ENCODE measurements at regions not wholly inside any gene's neighbourhood (a gene's known extent, or its start where the extent isn't known, plus 50 kb on each side); places are given as distances from the start of the nearest gene placed in this dataset.

DNA sequence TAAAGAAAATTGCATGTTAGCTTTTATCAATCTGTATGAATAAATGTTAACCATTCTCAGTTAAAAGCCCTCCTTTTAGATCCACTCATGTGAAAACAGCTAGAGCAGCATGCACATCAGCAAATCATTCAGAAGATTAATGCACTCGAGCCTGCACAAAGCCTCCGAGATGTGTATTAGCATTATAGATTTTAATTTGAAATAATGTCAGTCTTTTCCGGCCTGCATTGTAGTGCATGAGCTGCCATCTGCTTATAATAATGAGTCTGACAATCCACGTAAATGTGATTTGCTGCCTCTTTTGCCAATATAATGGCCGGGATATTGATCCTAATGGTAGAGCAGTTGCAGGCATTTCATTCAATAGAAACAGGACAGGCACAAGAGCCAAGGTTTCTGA lies 585.1 kb downstream of the IRX1 start:
- no peak for DNase-seq (ENCODE audit: low read depth in 2 of 2, low spot score in 1 of 2)

DNA sequence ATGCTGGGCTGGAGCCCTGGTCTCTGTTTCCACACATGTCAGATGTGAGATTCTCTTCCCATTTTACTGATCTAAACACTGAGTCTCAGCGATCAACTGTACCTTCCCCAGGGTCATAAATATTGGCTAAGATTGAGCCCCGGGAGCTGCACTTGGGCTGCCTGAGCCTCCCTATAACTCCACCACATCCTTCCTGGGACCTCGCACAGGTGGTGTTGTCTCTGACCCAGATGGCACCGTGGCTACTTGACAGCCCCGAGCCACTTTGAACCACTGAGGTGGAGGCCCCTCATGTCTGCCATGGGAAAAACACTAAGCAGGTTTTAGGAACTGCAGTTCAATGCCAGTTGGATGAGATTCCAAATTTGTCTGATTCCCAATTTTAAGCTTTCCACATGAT lies 586.5 kb downstream of the IRX1 start:
- DNase-seq (ENCODE audit: low read depth in 2 of 2, low spot score in 1 of 2) = no peak

DNA sequence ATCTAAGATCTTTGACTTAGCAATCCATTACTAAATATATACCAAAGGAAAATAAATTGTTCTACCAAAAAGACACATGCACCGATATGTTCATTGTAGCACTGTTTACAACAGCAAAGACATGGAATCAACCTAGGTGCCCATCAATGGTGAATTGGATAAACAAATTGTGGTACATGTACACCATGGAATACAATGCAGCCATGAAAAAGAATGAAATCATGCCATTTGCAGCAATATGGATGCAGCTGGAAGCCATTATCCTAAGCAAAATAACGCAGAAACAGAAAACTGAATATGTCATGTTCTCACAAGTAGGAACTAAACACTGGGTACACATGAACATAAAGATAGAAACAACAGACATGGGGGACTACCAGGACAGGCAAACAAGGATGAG lies 589.5 kb downstream of the IRX1 start:
- no peak for DNase-seq (ENCODE audit: low read depth in 2 of 2, low spot score in 1 of 2)

DNA sequence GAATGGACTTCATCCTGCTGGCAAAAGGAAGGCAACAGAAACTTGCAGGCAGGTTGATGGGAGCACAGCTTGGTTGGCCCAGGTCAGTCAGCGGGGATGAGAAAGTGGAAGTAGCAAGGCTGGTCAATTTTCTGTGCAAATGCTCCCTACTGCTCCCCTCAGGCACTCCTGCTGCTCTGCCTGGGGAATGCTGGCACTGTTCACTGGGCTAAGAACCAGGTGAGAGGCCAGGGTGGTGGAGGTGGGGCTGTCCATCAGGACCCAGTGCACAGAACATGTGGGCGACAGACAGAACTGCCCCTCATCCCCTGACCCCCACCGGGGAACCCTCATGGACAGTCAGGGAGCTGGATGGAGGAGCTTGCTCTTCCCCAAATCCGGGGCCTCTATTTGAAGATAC lies 593.1 kb downstream of the IRX1 start:
- DNase-seq (ENCODE audit: low read depth in 2 of 2, low spot score in 1 of 2) = no peak

DNA sequence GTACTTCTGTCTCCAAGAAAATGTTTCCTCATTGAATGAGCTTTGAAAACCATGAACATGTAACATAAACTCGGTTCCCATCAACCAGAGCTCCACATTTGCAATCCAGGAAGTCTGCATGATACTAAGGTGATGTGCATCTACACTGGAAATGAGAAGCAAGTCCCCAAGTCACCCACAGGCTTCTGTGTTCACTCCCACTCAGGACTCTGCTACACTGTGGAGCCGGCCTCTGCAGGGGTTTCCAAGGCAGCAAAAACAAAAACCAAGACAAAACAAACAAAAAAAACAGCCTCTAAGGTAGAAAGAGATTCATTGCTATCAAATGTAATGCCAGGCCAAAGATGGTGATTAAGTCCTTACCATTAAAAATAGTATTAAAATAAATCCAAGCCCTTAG lies 593.7 kb downstream of the IRX1 start:
- DNase-seq (ENCODE audit: low read depth in 2 of 2, low spot score in 1 of 2) = no peak

DNA sequence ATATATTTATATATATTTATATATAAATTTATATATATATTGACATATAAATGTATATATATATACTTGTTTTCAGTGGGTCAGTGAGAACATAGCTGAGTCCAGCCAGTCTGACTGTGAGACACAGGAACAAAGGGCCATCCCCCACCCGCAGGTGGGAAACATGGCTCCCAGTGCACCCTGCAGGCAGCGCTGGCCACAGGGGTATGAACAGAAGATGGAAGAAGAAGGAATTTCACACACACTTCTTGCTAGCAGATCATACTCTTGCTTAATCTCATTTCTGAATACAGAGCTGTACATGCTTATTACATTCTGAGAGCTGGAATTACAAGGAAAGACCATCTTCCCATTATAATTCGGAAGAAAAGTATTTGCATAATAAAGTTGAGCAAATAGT lies 595.4 kb downstream of the IRX1 start:
- no peak for DNase-seq (ENCODE audit: low read depth in 2 of 2, low spot score in 1 of 2)

DNA sequence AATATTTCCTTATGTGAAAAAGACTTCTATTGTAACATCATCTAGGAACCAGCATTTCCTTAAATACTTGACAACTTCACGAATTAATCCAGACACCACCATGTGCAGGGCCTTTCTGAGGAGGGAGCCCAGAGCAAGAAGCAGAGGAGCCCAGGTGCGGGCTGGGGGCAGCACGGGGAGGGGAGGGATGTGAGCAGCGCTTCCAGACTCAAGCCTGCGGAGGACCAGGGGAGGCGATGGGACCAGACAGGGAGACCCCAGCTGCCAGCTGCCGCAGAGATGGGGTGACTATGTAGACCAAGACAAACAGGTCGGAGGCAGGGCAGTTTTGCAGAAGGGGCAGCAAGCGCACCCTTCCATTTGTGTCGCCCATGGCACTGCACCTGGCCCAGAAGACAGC lies 596.1 kb downstream of the IRX1 start:
- no peak for DNase-seq (ENCODE audit: low read depth in 2 of 2, low spot score in 1 of 2)

DNA sequence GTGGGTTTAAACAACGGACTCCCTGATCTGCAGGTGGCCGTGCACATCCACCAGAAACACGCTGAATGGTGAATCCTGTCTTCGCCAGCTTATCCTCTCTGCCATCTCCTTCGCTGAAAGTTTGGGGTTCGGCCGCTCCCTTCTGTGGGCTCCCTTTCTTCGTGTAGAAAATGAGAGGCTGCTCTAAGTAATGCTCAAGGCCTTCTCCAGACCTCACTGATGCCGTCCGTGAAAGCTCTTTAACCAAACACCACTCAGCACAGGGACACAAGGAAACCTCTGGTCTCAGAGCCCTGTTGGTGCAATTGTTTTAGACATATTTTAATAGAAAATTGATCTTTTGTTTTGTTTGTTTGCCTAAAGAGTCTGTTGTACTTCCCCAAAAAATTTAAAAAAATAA lies 596.5 kb downstream of the IRX1 start:
- no peak for DNase-seq (ENCODE audit: low read depth in 2 of 2, low spot score in 1 of 2)

DNA sequence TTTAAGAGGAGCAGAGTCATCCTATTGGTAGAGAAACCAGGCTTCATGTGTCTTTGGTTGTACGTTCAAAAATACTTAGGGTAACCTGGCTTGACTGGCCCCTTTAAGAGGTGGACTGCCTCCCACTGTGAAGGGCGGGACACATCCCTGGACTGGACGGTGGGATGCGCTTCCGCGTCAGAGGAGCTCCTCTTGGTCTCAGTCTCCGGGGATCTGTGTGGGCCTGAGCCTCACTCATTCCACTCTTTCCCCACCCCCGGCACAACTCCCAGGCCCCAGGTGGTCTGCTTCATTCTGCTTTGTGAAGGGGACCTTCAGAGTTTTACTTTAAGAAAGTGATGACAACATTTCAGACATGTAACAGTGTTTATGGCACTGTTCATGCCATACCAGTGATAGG lies 601.1 kb downstream of the IRX1 start:
- DNase-seq (ENCODE audit: low read depth in 2 of 2, low spot score in 1 of 2) = no peak

DNA sequence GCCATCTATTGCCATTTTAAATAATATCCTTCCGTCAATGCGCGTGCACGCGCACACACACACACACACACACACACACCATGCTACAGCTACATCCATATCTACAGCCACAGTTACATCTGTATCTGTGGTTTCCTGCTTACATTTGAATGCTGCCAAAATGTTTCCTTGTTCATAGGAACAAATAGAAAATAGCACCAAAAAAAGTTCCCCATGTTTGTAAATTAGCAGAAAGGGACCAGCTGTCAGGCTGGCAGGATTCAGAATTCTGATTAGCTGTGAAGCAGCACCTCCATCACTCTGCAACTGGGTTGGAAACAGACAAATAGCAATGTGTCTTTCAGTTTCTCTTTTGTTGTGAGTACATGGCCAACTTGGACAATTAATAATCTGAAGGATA lies 601.5 kb downstream of the IRX1 start:
- no peak for DNase-seq (ENCODE audit: low read depth in 2 of 2, low spot score in 1 of 2)

DNA sequence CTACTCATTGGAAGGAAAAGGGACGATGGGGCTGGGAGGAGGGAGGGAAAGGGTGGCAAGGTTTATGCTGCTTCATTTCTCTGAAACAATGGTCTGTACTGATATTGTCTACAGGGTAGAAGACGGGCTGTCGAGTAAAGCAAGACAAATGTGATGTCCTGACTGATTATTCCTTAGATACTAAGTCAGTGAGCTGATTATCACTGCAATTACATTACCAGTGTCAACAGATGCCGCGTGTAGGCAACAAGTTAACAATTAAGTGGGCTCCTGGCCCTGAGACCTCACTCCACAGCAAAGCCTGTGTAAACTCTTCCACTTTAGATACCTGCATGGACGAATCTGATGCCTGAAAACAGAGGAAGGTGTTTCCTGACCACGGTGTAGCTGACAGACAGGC lies 602.8 kb downstream of the IRX1 start:
- DNase-seq (ENCODE audit: low read depth in 2 of 2, low spot score in 1 of 2) = no peak

DNA sequence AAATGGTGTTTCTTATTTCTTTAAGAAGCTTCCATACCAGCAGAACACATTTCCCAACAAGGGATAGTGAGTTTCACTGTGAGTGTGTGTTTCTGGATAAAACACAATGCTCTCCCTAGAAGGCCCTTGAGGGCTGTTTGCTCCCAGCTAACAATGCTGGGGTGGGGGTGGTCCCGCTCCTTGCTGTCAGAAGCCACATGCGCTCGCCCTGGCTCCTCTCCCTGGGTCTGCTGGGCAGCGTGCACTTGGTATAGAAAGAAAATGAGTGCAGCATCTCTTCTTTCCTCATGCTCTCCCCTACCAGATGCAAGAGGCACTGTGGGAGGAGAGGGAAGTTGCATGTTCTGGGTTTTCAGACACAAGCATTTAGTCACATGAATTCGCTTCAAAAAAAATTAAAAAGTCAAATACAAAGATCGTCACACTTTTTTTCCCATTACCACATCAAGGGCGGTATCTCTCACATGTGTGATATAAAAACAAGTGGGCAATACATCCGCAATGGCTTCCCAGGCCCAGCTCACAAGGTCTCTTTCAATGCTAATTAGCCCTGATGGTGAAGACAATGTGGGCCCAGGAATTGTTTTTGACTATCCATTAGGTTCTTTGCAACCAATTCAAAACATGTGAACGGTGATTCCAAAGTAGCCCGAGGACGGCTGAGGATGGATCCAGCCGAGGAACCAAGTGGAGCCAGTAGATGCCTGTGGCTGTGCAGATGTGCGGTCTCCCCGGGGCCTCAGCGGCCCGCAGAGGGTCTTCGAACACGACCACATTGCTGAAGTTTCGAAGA lies 603.6 kb downstream of the IRX1 start:
- no peak for DNase-seq (ENCODE audit: low read depth in 2 of 2, low spot score in 1 of 2)

DNA sequence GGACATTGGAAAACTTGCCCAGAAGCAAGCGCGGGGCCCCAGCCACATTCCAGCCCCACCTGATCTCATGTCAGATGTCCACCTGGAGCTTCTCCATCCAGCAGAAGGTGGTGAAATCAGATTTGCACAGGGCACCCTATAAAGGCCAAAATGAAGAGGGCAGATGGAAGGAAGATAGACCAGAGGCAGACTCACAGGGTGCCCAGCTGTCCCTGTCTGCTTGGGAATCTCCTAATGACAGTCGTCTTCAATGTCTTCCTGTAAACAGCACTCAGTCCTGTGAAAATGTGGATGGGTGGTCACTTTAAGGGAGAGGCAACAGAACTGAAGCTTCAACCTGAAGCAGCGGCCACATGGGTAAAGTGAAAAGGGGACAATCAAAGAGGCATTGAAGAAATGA lies 607.5 kb downstream of the IRX1 start:
- no peak for DNase-seq (ENCODE audit: low read depth in 2 of 2, low spot score in 1 of 2)

DNA sequence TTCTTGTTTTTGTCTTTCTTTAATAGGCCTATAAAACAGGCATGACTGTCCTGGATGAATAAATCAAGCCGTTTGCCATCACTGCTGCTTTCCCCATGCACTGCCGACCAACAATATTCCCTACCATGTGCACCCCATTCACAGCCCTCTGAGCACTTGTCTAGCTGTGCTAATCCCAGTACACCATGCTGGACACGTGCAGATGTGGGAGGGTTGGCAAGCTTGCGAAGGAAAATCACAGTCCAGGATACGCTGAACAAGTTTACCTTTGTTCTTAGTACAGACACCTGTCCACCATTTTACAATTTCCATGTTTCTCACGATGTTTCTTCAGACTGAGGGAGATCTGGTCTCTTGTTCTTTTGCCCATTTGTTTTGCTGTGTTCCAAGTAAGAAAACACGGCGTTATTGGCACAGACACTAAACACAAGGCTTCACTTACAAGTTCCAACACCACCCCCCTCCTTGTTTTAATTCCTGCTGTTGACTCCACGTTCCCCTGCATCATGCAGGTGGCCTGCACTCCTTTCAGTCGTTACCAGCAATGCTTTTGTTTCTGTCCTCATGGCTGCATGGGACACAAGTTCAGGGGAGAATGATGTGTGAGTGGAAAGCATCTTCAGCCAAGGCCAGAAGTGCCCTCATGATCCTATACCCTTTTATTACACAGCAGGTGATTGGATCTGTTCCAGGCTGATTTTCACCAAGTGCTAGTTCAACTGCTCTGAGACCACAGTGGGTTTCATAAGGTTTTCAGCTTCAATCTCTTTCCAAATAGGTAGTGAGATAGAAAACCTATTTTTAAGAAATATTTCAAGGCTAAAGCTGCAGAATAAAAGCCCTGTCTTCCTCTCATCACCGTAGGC lies 608.9 kb downstream of the IRX1 start:
- DNase-seq (ENCODE audit: low read depth in 2 of 2, low spot score in 1 of 2) = no peak

DNA sequence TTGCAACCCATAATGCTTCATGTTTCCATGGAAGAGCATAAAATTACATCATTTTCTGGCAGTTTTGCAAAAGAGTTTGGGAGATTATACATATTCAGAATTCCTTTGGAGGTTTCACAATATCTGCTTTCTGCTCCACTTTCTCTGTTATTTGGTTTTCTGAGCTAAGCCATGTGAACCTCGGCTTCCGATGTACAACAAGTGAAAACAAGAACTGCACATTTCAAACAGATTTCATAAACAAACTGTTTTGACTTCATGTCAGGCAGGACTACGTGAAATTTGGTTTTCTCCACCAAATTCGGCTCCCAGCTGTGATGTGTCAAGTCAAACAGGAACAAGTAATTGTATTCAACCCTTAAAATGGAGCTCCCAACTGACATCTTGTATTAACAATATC lies 609.8 kb downstream of the IRX1 start:
- no peak for DNase-seq (ENCODE audit: low read depth in 2 of 2, low spot score in 1 of 2)

DNA sequence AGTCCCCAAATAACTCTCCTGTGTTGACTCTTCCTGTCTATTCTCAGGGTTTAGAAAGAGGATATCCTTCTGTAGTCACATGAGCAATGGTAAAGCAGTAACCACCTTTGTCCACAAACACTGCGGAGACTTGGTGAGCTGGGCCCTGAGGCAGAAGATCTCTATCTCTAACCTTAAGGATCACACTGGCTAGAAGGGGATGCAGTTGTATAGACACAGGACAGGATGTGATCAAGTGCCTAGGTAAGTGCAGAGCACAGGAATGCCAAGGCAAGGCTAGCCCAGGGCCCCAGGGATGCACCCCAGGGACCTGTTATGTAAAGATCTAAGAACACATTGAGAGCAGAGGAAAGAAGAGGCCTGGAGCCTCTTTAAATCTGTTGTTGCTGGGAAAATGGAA lies 610.5 kb downstream of the IRX1 start:
- DNase-seq (ENCODE audit: low read depth in 2 of 2, low spot score in 1 of 2) = no peak

DNA sequence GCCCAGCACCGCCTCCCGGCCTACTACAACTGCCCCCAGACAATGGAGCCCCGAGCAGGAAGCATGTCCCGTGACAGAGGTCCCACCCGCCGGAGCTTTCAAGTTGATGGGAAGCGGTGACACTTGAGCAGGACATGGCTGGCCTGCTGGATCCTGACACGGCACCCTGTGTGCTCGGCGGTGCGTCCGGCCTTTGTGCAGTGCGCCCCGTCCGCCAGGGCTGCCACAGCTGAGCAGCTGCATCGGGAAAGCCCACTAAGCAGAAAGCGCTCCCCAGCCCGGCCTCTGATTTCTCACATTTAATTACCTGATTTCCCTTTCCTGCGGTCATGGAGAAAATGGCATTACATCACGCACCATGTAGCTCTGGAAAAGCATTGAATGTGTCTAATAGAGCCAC lies 611.9 kb downstream of the IRX1 start:
- no peak for DNase-seq (ENCODE audit: low read depth in 2 of 2, low spot score in 1 of 2)

DNA sequence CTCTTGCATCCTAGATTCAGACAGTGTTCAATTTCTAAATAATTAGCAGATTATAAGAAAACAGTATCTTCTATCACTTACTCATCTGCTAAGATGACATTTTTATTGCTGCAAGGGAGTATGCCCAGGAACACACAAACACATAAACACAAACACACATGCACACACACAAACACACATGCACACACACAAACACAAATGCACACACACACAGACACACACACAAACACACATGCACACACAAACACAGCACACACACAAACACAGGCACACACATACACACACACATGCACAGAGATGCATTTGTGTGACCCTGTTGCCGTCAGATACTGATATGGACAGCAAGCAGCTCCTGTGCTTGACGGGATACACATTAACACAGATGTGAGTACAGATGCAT lies 612.9 kb downstream of the IRX1 start:
- DNase-seq (ENCODE audit: low read depth in 2 of 2, low spot score in 1 of 2) = no peak

DNA sequence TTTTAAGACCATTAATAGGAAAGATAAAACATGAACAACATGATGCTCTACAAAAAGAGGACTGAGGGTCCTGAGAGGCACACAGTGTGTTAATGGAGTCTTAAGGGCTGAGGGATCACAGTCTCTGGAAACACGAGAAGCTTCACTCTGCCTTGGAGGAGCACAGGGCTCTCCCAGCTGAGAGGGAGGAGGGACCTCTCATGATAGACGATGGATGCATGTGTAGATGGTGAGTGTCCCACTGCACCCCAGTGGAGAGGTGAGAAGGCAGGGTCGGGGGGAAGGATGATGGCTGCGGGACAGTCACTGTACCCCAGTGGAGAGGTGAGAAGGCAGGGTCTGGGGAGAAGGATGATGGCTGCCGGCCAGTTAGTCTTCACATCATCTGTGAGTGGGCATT lies 613.4 kb downstream of the IRX1 start:
- no peak for DNase-seq (ENCODE audit: low read depth in 2 of 2, low spot score in 1 of 2)

DNA sequence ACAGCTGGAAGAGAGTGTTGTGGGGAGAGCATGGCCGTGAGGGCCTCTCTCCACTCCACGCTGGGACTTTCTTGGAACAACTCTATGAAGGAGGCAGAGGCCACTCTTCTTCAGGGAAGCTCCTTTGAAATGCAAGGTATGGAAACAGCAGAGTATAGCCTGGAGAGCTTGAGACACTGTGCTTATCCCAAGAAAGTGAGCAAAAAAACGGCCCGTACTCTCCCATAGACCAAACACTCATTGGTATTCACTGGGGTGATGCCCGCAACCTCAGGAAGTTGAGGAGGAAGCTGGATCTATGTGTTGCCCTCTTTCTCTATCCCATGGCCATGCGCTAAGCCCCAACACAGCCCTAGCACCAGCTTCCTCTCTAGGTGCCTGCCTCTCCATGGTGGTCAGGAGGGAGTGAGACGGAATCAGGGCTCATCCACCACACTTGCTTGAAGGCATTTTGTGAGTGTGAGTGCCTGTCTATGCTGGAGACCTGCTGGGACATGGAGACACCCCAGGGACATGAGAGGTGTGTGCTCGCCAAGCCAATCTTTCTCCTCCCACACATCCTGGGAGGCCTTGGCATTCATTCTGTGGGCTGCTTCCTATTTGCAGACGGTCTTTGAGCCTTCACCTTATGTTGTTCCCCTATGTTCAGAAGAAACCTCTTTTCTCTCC lies 616.6 kb downstream of the IRX1 start:
- DNase-seq (ENCODE audit: low read depth in 2 of 2, low spot score in 1 of 2) = no peak

DNA sequence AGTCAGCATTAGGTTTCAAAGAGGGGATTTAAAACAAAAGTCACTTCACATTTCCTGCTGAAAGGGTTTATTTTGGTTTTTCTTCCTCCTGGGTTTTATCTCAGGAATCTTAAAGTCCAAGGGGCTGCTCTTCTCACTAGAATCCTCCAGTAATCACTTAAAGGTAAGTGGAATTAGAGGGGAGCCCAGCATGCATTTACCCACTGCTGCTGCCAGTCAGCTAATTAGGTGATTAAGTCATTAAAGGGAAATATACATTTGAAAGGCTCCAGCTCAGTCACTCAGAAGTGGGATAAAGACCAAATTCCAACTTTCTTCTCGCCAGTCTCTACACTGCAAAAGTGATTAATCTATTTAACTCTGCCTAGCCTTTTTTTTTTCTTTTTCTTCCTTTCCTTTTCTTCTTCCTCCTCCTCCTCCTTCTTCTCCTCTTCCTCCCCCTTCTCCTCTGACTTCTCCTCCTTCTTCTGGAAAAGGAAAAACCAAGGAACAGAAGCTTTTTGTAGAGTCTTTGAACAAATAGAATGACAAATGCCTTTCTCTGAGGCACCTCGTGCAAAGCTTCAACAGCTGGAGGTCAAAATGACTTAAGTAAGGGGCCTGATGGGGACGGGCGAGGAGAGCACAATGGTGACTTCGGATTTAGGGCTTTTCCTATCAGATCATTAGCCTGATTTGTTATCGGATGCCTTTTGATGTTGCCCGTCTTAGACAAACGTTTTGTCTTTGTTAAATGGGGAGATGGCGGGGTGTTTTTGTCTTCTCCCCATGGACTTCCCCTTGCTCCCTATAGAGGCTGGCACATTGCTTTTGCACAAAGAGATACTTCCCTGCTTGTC lies 617.6 kb downstream of the IRX1 start:
- no peak for DNase-seq (ENCODE audit: low read depth in 2 of 2, low spot score in 1 of 2)

Measured in stimulated activated CD8-positive, alpha-beta memory T cell treated with anti-CD3 and anti-CD28 coated beads, Interleukin-4, amount 100 ng/mL, for 4 hours (primary cell).